ENCODE measurements at regions not wholly inside any gene's neighbourhood (a gene's known extent, or its start where the extent isn't known, plus 50 kb on each side); places are given as distances from the start of the nearest gene placed in this dataset.

DNA sequence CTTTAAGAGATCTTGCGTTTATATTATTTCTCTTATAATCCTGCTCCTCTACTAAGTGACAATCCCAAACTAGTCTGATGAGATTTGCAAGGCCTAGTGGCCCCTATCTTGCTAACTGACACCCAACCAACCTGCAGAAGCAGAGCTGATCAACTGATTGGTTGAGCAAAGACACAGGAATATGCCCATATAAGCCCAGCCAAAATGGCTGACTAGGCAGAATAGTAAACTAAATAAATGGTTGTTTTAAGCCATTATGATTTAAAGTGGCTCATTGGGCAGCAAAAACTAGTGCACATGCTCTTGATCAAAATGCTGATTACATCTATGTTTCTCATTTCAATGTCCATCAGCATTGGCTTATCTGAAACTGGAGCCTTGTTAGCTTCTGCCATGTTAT lies 238.0 kb upstream of the PDE4D start:
- intact Hi-C loops (cut with DNase I; ENCODE audit: low total_unique reads), result no loop called here
- H3K4me3 ChIP-seq, result no peak overlapping the region
- peaks cover 0 to 6% (median 0%) of the 10 kb centered on the region in 8 donors for H3K9me3 ChIP-seq
- no peaks in the 10 kb centered on the region for H3K4me1 ChIP-seq
- DNase-seq, result no peak
- H3K27ac ChIP-seq, result no peak overlapping the region
- no peaks in the 10 kb centered on the region for H3K36me3 ChIP-seq
- TF ChIP-seq POLR2AphosphoS5 (IDR thresholded peaks at IDR 0.05), result no peak
- TF ChIP-seq, protein P1, sequence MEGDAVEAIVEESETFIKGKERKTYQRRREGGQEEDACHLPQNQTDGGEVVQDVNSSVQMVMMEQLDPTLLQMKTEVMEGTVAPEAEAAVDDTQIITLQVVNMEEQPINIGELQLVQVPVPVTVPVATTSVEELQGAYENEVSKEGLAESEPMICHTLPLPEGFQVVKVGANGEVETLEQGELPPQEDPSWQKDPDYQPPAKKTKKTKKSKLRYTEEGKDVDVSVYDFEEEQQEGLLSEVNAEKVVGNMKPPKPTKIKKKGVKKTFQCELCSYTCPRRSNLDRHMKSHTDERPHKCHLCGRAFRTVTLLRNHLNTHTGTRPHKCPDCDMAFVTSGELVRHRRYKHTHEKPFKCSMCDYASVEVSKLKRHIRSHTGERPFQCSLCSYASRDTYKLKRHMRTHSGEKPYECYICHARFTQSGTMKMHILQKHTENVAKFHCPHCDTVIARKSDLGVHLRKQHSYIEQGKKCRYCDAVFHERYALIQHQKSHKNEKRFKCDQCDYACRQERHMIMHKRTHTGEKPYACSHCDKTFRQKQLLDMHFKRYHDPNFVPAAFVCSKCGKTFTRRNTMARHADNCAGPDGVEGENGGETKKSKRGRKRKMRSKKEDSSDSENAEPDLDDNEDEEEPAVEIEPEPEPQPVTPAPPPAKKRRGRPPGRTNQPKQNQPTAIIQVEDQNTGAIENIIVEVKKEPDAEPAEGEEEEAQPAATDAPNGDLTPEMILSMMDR (IDR thresholded peaks at IDR 0.05 in 8 of 11, conservative IDR thresholded peaks at IDR 0.05 in 3 of 11), result no peak
- no peak for TF ChIP-seq POLR2A (IDR thresholded peaks at IDR 0.05)
- 95 to 100% (median 96%) methylated on average over 1 of the region's 1 CpG for whole genome bisulfite sequencing, 5 donors
- H3K27me3 ChIP-seq (replicated peaks in 1 of 7), result no peaks in the 10 kb centered on the region

DNA sequence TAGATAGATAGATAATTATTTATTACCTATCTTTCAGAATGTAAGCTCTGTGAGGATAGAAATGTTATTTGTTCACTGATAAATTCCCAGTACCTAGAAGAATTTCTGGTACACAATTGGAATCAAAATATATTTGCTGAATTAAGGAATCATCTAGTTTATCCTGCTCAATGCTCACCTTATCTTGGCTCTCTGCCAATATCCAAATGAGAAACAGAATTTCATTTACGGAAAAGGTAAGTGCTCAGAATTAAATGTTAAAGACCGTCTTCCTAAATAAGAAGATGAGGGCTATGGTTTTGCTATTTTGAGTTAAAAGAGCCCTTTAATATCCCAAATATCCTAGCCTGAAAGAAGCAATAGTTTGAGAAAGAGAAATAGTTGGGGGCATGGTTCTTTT lies 232.1 kb upstream of the PDE4D start:
- H3K36me3 ChIP-seq, result no peaks in the 10 kb centered on the region
- H3K9me3 ChIP-seq, result no peaks in the 10 kb centered on the region
- no peaks in the 10 kb centered on the region for H3K4me1 ChIP-seq
- WGBS, 5 donors, result 92 to 98% (median 96%) methylated on average over 2 of the region's 2 CpGs
- H3K27me3 ChIP-seq (replicated peaks in 1 of 7), result no peaks in the 10 kb centered on the region
- no peak overlapping the region for H3K4me3 ChIP-seq
- intact Hi-C loops (cut with DNase I; ENCODE audit: low total_unique reads), result no loop called here
- DNase-seq, result no peak
- no peak for TF ChIP-seq POLR2AphosphoS5 (IDR thresholded peaks at IDR 0.05)
- TF ChIP-seq, protein P1 (IDR thresholded peaks at IDR 0.05 in 8 of 11, conservative IDR thresholded peaks at IDR 0.05 in 3 of 11), result no peak
- TF ChIP-seq POLR2A (IDR thresholded peaks at IDR 0.05), result no peak
- H3K27ac ChIP-seq, result no peak overlapping the region

DNA sequence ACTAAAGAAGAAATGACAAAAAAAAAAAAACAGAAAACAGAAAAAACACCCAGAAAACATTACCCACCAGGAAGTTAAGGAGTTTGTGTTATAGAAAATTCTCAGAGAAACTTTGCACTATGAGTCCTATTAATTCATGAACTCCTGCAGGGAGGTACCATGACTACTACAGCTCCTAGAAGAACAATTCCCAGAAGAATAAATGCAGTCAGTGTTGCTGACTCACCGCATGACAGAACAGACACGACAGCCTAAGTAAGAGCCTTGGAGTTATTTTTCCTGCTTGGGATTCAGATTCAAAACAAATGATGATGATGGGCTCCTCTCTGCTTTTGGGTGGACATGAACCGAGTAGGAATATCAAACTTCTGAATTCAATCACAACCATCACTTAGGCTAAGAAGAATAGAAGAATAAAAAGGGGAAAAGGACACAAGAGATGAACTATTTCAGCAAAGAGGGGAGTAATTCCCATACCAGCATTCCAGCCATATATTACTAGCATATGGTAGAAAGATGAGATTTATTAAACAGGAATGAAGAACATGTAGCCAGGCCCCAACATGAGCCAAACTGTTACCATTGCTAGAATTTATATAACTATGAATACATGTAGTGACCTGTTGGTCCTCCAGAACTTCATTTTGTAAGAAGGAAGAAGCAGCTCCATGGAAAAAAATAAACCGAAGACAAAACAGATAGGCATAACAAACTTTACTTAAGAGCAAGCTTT lies 209.6 kb upstream of the PDE4D start:
- TF ChIP-seq POLR2AphosphoS5 (IDR thresholded peaks at IDR 0.05) (no peak), POLR2A (IDR thresholded peaks at IDR 0.05) (no peak)
- TF ChIP-seq, protein P1 (IDR thresholded peaks at IDR 0.05 in 8 of 11, conservative IDR thresholded peaks at IDR 0.05 in 3 of 11), result no peak
- Histone ChIP-seq H3K4me3 (no peak overlapping the region), H3K4me1 (no peaks in the 10 kb centered on the region), H3K27me3 (replicated peaks in 1 of 7) (no peaks in the 10 kb centered on the region), H3K36me3 (no peaks in the 10 kb centered on the region), H3K27ac (no peak overlapping the region), H3K9me3 (peaks cover 0 to 6% (median 0%) of the 10 kb centered on the region in 8 donors)
- 76 to 89% (median 85%) methylated on average over 4 of the region's 4 CpGs for WGBS, 5 donors
- no peak for DNase-seq
- intact Hi-C loops (cut with DNase I; ENCODE audit: low total_unique reads), result no loop called here

DNA sequence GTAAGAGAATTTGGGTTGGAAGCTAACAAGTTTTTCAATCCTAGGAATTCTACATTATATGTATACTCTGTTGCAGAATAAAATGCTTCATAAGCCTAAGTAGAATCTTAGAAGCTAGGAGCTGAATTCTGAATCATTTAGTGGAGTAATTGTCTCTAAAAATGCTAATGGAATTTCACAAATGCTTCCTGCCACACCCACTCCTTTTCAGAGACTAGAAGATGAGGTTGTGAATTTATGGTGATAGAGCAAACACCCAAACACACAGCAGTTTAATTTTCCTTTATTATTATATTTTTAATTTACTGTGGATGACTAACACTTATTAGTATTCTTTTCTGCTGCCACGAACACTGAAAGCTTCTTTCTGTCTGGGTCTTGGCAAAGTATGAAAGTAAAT lies 208.0 kb upstream of the PDE4D start:
- TF ChIP-seq POLR2A (IDR thresholded peaks at IDR 0.05) (no peak), POLR2AphosphoS5 (IDR thresholded peaks at IDR 0.05) (no peak)
- TF ChIP-seq, protein P1 (IDR thresholded peaks at IDR 0.05 in 8 of 11, conservative IDR thresholded peaks at IDR 0.05 in 3 of 11), result no peak
- DNase-seq, result no peak
- Histone ChIP-seq H3K36me3 (no peaks in the 10 kb centered on the region), H3K4me1 (no peaks in the 10 kb centered on the region), H3K27me3 (replicated peaks in 1 of 7) (no peaks in the 10 kb centered on the region), H3K9me3 (peaks cover 0 to 6% (median 0%) of the 10 kb centered on the region in 8 donors), H3K4me3 (no peak overlapping the region), H3K27ac (no peak overlapping the region)
- intact Hi-C loops (cut with DNase I; ENCODE audit: low total_unique reads), result no loop called here
- WGBS, 5 donors, result 73 to 79% (median 75%) methylated on average over 1 of the region's 1 CpG

All from spleen (tissue), 11 donors.